OCI-LY7 (cell line): ENCODE measurements at regions not wholly inside any gene's neighbourhood (a gene's known extent, or its start where the extent isn't known, plus 50 kb on each side); places are given as distances from the start of the nearest gene placed in this dataset.

Source experiments
- BruUV-seq: library from RNA; stranded (reverse); fragments of 400-500 nt; replicated peaks from 2 replicates; lab custom pipeline; 2021; lab: Mats Ljungman, UMichigan
- CTCF ChIA-PET: fragments of 300-600 bp; sonication (Branson Sonifier 250); formaldehyde crosslinking; loops from one replicate; lab custom pipeline; 2022; ENCODE audit warnings: antibody characterized with exemption; ENCODE audit not compliant: unreplicated experiment; lab: Charles Lee
- POLR2A ChIA-PET: fragments of 300-600 bp; sonication (Branson Sonifier 250); formaldehyde crosslinking; loops from one replicate; lab custom pipeline; 2022; ENCODE audit warnings: antibody characterized with exemption; lab: Charles Lee
- DNase-seq: peaks from one replicate; pipeline ENCODE4 v3.0.0-alpha.2; 2015; ENCODE audit warnings: low spot score
- H2AFZ ChIP-seq: fragments of 200-600 bp; sonication (generic), shearing (Covaris generic); 2 replicates; pipeline ENCODE4 v1.6.1; 2014; ENCODE audit warnings: mild to moderate bottlenecking, antibody characterized with exemption, low read length, moderate library complexity
- H3K27ac ChIP-seq: fragments of 200-600 bp; sonication (generic); 2 replicates; pipeline ENCODE4 v1.5.1; 2014; ENCODE audit warnings: mixed run types, low read depth, mild to moderate bottlenecking, moderate library complexity, low read length, inconsistent platforms; ENCODE audit not compliant: poor library complexity, severe bottlenecking
- H3K36me3 ChIP-seq: fragments of 200-600 bp; sonication (generic); 2 replicates; pipeline ENCODE4 v1.6.1; 2014; ENCODE audit warnings: mild to moderate bottlenecking, antibody characterized with exemption, low read length, moderate library complexity, mixed read lengths; ENCODE audit not compliant: insufficient read depth
- H3K4me1 ChIP-seq: fragments of 200-600 bp; sonication (generic); 2 replicates; pipeline ENCODE4 v1.5.1; 2014; ENCODE audit warnings: mild to moderate bottlenecking, low read length; ENCODE audit not compliant: insufficient read depth, poor library complexity, severe bottlenecking
- H3K4me2 ChIP-seq: fragments of 200-600 bp; sonication (generic); 2 replicates; pipeline ENCODE4 v1.6.1; 2014; ENCODE audit warnings: mild to moderate bottlenecking, low read length
- H3K4me3 ChIP-seq: fragments of 200-600 bp; sonication (generic); 2 replicates; pipeline ENCODE4 v1.5.1; 2014; ENCODE audit warnings: mild to moderate bottlenecking, low read depth, low read length; ENCODE audit not compliant: poor library complexity, severe bottlenecking
- H3K79me2 ChIP-seq: fragments of 200-600 bp; sonication (generic); 2 replicates; pipeline ENCODE4 v1.6.1; 2016; ENCODE audit warnings: low read depth, mild to moderate bottlenecking, low read length, moderate library complexity, mixed read lengths; ENCODE audit not compliant: insufficient read depth
- H3K9me2 ChIP-seq: fragments of 200-600 bp; sonication (generic); 2 replicates; pipeline ENCODE4 v1.6.1; 2016; ENCODE audit warnings: mild to moderate bottlenecking, low read length, mixed read lengths; ENCODE audit not compliant: insufficient read depth
- H3K9me3 ChIP-seq: fragments of 200-600 bp; sonication (generic); 2 replicates; pipeline ENCODE4 v1.6.1; 2014; ENCODE audit warnings: mild to moderate bottlenecking, mixed run types, low read length, mixed read lengths
- H4K20me1 ChIP-seq: fragments of 200-600 bp; sonication (generic); 2 replicates; pipeline ENCODE4 v1.6.1; 2014; ENCODE audit warnings: mild to moderate bottlenecking, antibody characterized with exemption, low read length, moderate library complexity, mixed read lengths; ENCODE audit not compliant: insufficient read depth
- CTCF ChIP-seq: fragments of 200-600 bp; sonication (generic); conservative IDR thresholded peaks from 2 replicates; pipeline ENCODE4 v1.5.1; 2014; ENCODE audit warnings: mild to moderate bottlenecking, antibody characterized with exemption, low read length, moderate library complexity, mixed read lengths
- EZH2phosphoT487 ChIP-seq: fragments of 200-600 bp; sonication (generic); IDR thresholded peaks from 2 replicates; pipeline ENCODE4 v1.6.1; 2018; ENCODE audit warnings: low read depth, borderline replicate concordance, mild to moderate bottlenecking, mixed run types, antibody characterized with exemption, low read length, moderate library complexity, mixed read lengths
- intact Hi-C: fragments of 100-400 bp; cut with micrococcal nuclease; formaldehyde crosslinking; loops from one replicate; pipeline ENCODE4 v1.10.0; 2022; ENCODE audit not compliant: unreplicated experiment

DNA sequence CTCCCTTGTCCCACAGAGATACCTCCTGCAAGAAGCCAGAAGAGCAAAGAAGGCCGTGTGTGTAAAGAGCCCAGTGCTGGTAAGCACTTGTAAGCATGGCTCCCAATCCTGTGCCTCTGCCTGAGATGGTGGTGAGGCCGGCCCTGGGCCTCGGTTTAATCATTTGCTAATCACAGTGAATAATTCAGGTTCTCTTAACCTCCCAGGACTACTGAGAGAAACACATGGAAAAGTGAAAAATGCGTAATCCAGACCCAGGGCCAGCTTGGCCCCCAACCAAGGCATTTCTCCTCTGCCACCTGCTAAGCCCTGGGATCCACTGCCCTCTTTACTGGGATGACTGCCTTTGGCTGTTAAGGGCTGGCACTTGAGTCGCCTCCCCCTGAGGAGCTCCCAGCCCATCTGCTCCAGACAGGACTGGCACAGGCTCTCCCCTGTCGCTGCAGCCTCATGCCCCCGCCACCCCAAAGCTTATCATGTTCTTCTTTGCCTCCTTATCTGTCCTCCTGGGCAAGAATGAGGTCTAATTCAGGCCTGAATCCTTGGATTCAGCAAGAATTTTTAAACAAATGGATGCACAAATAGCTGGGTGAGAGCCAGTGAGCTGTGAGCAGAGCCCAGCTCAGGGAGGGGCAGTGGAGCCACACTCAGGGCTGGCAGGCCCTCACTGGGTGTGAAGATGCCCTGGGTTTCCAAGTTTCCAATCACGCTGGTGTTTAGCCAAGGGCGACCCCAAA lies 193.9 kb upstream of the HS6ST1 start:
- Histone ChIP-seq H3K27ac (no peak overlapping the region), H3K9me3 (no peaks in the 10 kb centered on the region), H3K36me3 (no peaks in the 10 kb centered on the region), H3K79me2 (no peaks in the 10 kb centered on the region), H3K4me2 (no peak overlapping the region), H4K20me1 (no peaks in the 10 kb centered on the region), H3K4me1 (peaks cover 9% of the 10 kb centered on the region), H3K4me3 (no peak overlapping the region), H2AFZ (no peak overlapping the region), H3K9me2 (no peaks in the 10 kb centered on the region)
- ChIA-PET CTCF (no interaction called here), POLR2A (no interaction called here)
- TF ChIP-seq EZH2phosphoT487, result no peak
- TF ChIP-seq CTCF, result no peak
- DNase-seq, result no peak
- intact Hi-C loops, result no loop called here
- no TSS peak for BruUV-seq

DNA sequence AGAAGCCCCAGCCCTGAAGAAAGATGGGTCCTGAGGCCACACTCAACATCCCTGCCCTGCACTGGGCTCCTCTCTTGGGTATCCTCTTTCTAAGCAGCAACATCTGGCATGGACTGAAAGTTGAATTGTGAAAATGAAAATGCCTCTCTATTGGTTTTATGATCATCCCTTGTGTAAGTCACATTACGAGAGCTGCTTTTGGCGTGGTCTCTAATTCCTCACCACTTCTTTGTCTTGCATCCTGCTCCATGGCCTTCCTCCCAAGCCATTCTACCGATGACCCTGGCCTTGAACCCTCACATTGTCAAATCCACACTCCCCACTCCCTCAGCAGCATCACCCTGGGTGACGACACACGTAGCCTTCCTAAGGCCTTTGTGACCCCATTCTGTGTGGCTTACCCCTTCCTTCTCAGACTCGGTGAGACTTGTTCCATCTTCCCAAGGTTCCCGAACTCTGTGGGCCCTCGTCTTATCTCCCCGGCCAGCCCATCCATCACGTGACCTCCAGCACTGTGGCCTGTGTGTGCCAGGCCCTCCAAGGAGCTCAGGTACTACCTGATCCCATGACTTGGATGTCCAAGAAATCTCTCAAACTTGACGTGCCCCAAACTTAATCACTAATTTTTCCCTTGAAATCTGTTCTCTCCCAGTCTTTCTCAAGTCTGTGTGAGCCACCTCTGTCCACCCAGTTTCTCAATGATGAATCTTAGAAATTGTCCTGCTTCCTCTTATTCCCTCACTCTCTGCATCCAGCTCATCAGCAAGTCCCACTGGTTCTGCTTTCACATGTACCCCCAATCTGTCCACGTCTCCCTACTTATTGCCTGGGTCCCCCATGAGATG lies 194.7 kb upstream of the HS6ST1 start:
- intact Hi-C loops, result no loop called here
- Histone ChIP-seq H3K4me1 (peaks cover 9% of the 10 kb centered on the region), H3K9me3 (no peaks in the 10 kb centered on the region), H4K20me1 (no peaks in the 10 kb centered on the region), H3K27ac (no peak overlapping the region), H3K4me3 (no peak overlapping the region), H3K9me2 (no peaks in the 10 kb centered on the region), H3K36me3 (no peaks in the 10 kb centered on the region), H2AFZ (no peak overlapping the region), H3K4me2 (no peak overlapping the region), H3K79me2 (no peaks in the 10 kb centered on the region)
- ChIA-PET CTCF (interaction anchor here (0.5 kb wide), 1 partner anchor 621 kb away, joined by 4 read pairs; no protein-coding TSS in a partner anchor), POLR2A (no interaction called here)
- BruUV-seq, result no TSS peak
- no peak for DNase-seq
- TF ChIP-seq CTCF, result no peak
- TF ChIP-seq EZH2phosphoT487, result no peak
